MM.1S (cell line): ENCODE measurements at regions not wholly inside any gene's neighbourhood (a gene's known extent, or its start where the extent isn't known, plus 50 kb on each side); places are given as distances from the start of the nearest gene placed in this dataset.

Source experiments
- DNase-seq: peaks from one replicate; pipeline ENCODE4 v3.0.0-alpha.2; 2015
- H2AFZ ChIP-seq: fragments of 300-600 bp; sonication (generic); 2 replicates; pipeline ENCODE4 v1.6.0; 2016; ENCODE audit warnings: antibody characterized with exemption, low read length
- H3F3A ChIP-seq: fragments of 300-600 bp; sonication (generic); 2 replicates; pipeline ENCODE4 v1.6.1; 2016; ENCODE audit warnings: mild to moderate bottlenecking, antibody characterized with exemption, low read length, moderate library complexity, mixed read lengths; ENCODE audit not compliant: insufficient read depth
- H3K27ac ChIP-seq: fragments of 300-600 bp; sonication (generic); 2 replicates; pipeline ENCODE4 v1.5.1; 2016; ENCODE audit warnings: mild to moderate bottlenecking, low read length
- H3K27me3 ChIP-seq: fragments of 300-600 bp; sonication (generic); replicated peaks from 2 replicates; pipeline ENCODE4 v1.6.0; 2016; ENCODE audit warnings: low read length; ENCODE audit not compliant: insufficient read depth
- H3K36me3 ChIP-seq: fragments of 300-600 bp; sonication (generic); replicated peaks from 2 replicates; pipeline ENCODE4 v1.6.1; 2016; ENCODE audit warnings: mild to moderate bottlenecking, low read length, mixed read lengths; ENCODE audit not compliant: insufficient read depth
- H3K4me1 ChIP-seq: fragments of 300-600 bp; sonication (generic); 2 replicates; pipeline ENCODE4 v1.6.1; 2016; ENCODE audit warnings: low read length, mixed read lengths
- H3K4me2 ChIP-seq: fragments of 300-600 bp; sonication (generic); 2 replicates; pipeline ENCODE4 v1.6.0; 2016; ENCODE audit warnings: low read depth, low read length
- H3K4me3 ChIP-seq: fragments of 300-600 bp; sonication (generic); 2 replicates; pipeline ENCODE4 v1.5.1; 2016; ENCODE audit warnings: low read length, mixed read lengths
- H3K79me2 ChIP-seq: fragments of 300-600 bp; sonication (generic); 2 replicates; pipeline ENCODE4 v1.6.1; 2016; ENCODE audit warnings: mixed run types, low read length, mixed read lengths
- H3K9ac ChIP-seq: fragments of 300-600 bp; sonication (generic); 2 replicates; pipeline ENCODE4 v1.6.1; 2016; ENCODE audit warnings: low read length, mixed read lengths
- H3K9me2 ChIP-seq: fragments of 300-600 bp; sonication (generic); replicated peaks from 2 replicates; pipeline ENCODE4 v1.6.1; 2016; ENCODE audit warnings: mild to moderate bottlenecking, low read length, mixed read lengths; ENCODE audit not compliant: insufficient read depth
- H3K9me3 ChIP-seq: fragments of 300-600 bp; sonication (generic); replicated peaks from 2 replicates; pipeline ENCODE4 v1.6.1; 2016; ENCODE audit warnings: mild to moderate bottlenecking, low read length, mixed read lengths; ENCODE audit not compliant: insufficient read depth
- H4K20me1 ChIP-seq: fragments of 300-600 bp; sonication (generic); 2 replicates; pipeline ENCODE4 v1.6.1; 2016; ENCODE audit warnings: mild to moderate bottlenecking, low read length, moderate library complexity, mixed read lengths; ENCODE audit not compliant: insufficient read depth
- EZH2 ChIP-seq: fragments of 300-600 bp; sonication (generic); optimal IDR thresholded peaks from 2 replicates; pipeline ENCODE3; 2017; ENCODE audit warnings: low read depth, mild to moderate bottlenecking, antibody characterized with exemption, low read length, mixed read lengths
- EZH2phosphoT487 ChIP-seq: fragments of 300-600 bp; sonication (generic); IDR thresholded peaks from 2 replicates; pipeline ENCODE4 v1.6.1; 2018; ENCODE audit warnings: antibody characterized with exemption, low read length
- TF ChIP-seq, protein P1 (sequence below): fragments of 300-600 bp; sonication (generic); IDR thresholded peaks from 2 replicates; pipeline ENCODE4 v1.5.1; 2016; ENCODE audit warnings: antibody characterized with exemption, low read length, mixed read lengths

DNA sequence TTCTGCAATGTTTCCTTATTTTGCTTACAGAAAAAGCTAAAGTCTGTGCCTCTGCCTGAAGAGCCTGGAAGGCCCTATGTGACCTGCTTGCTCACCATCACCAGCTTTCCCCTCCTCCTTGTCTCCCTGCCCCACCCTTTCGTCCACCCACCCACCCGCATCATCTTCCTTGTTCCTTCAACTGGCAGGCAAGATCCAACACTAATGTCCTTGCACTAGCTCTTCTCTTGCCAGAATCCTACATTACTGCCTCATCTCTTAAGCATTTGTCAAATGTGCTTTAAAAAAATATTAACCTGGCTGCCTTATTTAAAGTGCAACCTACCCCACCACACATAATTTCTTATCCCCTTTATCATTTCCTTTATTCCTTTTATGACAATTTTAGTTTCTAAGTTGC lies 165.1 kb upstream of the PPP3CA start:
- Histone ChIP-seq H2AFZ (no peak overlapping the region), H3K79me2 (no peaks in the 10 kb centered on the region), H3K9me2 (no peaks in the 10 kb centered on the region), H3K36me3 (no peaks in the 10 kb centered on the region), H3F3A (no peaks in the 10 kb centered on the region), H3K27ac (no peak overlapping the region), H3K4me3 (no peak overlapping the region), H3K4me1 (no peaks in the 10 kb centered on the region), H3K9ac (no peak overlapping the region), H3K9me3 (no peaks in the 10 kb centered on the region), H3K27me3 (no peaks in the 10 kb centered on the region), H3K4me2 (no peak overlapping the region), H4K20me1 (no peaks in the 10 kb centered on the region)
- TF ChIP-seq EZH2 (no peak), EZH2phosphoT487 (no peak)
- TF ChIP-seq, protein P1, sequence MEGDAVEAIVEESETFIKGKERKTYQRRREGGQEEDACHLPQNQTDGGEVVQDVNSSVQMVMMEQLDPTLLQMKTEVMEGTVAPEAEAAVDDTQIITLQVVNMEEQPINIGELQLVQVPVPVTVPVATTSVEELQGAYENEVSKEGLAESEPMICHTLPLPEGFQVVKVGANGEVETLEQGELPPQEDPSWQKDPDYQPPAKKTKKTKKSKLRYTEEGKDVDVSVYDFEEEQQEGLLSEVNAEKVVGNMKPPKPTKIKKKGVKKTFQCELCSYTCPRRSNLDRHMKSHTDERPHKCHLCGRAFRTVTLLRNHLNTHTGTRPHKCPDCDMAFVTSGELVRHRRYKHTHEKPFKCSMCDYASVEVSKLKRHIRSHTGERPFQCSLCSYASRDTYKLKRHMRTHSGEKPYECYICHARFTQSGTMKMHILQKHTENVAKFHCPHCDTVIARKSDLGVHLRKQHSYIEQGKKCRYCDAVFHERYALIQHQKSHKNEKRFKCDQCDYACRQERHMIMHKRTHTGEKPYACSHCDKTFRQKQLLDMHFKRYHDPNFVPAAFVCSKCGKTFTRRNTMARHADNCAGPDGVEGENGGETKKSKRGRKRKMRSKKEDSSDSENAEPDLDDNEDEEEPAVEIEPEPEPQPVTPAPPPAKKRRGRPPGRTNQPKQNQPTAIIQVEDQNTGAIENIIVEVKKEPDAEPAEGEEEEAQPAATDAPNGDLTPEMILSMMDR, result no peak
- no peak for DNase-seq

DNA sequence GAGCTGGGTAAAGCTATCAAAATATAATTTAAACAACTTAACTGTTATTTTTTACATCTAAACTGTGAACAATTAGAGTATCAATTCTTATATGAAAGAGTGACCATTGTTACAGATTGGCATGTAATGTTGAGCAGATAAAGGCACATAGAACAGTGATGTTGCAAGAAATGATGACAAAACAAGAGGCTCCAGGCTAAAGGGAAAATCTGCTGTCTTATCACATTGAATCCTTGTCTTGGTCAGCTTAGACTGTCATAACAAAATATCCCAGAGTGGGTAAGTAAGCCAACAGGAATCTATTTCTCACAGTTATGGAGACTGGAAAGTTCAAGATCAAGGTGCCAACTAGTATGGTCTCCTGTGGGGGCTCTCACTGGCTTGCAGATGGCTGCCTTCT lies 154.1 kb upstream of the PPP3CA start:
- Histone ChIP-seq H3K4me3 (no peak overlapping the region), H3K9me3 (no peaks in the 10 kb centered on the region), H3K36me3 (no peaks in the 10 kb centered on the region), H2AFZ (no peak overlapping the region), H3K27me3 (no peaks in the 10 kb centered on the region), H3K9ac (no peak overlapping the region), H3K79me2 (no peaks in the 10 kb centered on the region), H3K9me2 (no peaks in the 10 kb centered on the region), H3K4me2 (no peak overlapping the region), H3K4me1 (no peaks in the 10 kb centered on the region), H3K27ac (no peak overlapping the region), H3F3A (no peaks in the 10 kb centered on the region), H4K20me1 (no peaks in the 10 kb centered on the region)
- no peak for TF ChIP-seq EZH2phosphoT487
- TF ChIP-seq EZH2, result no peak
- TF ChIP-seq, protein P1, result no peak
- no peak for DNase-seq

DNA sequence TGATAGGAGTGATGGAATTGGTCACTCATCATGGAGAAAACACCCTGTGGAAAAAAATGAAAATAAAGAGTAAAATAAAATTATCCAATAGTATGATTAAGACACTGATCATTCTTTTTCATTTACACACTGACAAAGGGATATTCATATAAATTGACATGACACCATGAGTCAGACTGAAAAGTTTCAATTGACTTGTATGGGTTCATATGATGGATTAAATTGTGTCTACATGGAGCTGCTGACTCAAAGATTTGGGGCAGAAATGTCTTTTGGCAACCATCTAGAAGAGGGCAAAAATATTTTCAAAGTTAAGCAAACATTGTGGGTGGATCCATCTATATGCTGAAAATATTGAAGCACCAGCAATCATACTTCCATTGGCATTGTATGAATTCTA lies 153.4 kb upstream of the PPP3CA start:
- Histone ChIP-seq H3K9ac (no peak overlapping the region), H3K27ac (no peak overlapping the region), H3K27me3 (no peaks in the 10 kb centered on the region), H3K9me3 (no peaks in the 10 kb centered on the region), H3K36me3 (no peaks in the 10 kb centered on the region), H3K4me1 (no peaks in the 10 kb centered on the region), H4K20me1 (no peaks in the 10 kb centered on the region), H3K4me2 (no peak overlapping the region), H3K9me2 (no peaks in the 10 kb centered on the region), H3F3A (no peaks in the 10 kb centered on the region), H2AFZ (no peak overlapping the region), H3K79me2 (no peaks in the 10 kb centered on the region), H3K4me3 (no peak overlapping the region)
- DNase-seq, result no peak
- TF ChIP-seq EZH2phosphoT487 (no peak), EZH2 (no peak)
- TF ChIP-seq, protein P1, result no peak
